CD14-positive monocyte (primary cell): ENCODE measurements at regions not wholly inside any gene's neighbourhood (a gene's known extent, or its start where the extent isn't known, plus 50 kb on each side); places are given as distances from the start of the nearest gene placed in this dataset.

Experiments
- DNase-seq, 3 donors: peaks; one replicate each; pipeline ENCODE4 v3.0.0-alpha.2; 2011 to 2022
- H2AFZ ChIP-seq: 2 replicates; pipeline ENCODE4 v1.6.0; 2012; ENCODE audit warnings: mild to moderate bottlenecking, low read depth, low read length, inconsistent platforms; ENCODE audit not compliant: insufficient read depth, poor library complexity, severe bottlenecking
- H3K27ac ChIP-seq, 2 donors: 1 replicate in 1 of 2; 2 replicates in 1 of 2; pipeline ENCODE4 v1.5.1; 2012 to 2013; ENCODE audit warnings: low read length in 2 of 2, control low read depth in 1 of 2, inconsistent platforms in 1 of 2, low read depth in 1 of 2, mild to moderate bottlenecking in 1 of 2
- H3K27me3 ChIP-seq, 2 donors: one replicate each; pipeline versions ENCODE4 v1.6.0 to v1.6.1; 2011 to 2013; ENCODE audit warnings: low read length in 2 of 2; ENCODE audit not compliant: control insufficient read depth in 2 of 2, insufficient read depth in 2 of 2
- H3K36me3 ChIP-seq, 2 donors: replicated peaks in 1 of 2; 1 replicate in 1 of 2; 2 replicates in 1 of 2; pipeline versions ENCODE4 v1.5.1 to v1.6.1; 2012 to 2013; ENCODE audit warnings: low read length in 2 of 2, control low read depth in 1 of 2, inconsistent platforms in 1 of 2, mild to moderate bottlenecking in 1 of 2; ENCODE audit not compliant: insufficient read depth in 2 of 2, control insufficient read depth in 1 of 2
- H3K4me1 ChIP-seq, 2 donors: 1 replicate in 1 of 2; 2 replicates in 1 of 2; pipeline versions ENCODE4 v1.5.1 to v1.6.1; 2012 to 2013; ENCODE audit warnings: low read length in 2 of 2, control low read depth in 1 of 2, inconsistent platforms in 1 of 2, mild to moderate bottlenecking in 1 of 2, moderate library complexity in 1 of 2; ENCODE audit not compliant: insufficient read depth in 2 of 2, control insufficient read depth in 1 of 2
- H3K4me2 ChIP-seq: replicated peaks from 2 replicates; pipeline ENCODE3; 2012; ENCODE audit warnings: low read length, moderate library complexity, mild to moderate bottlenecking; ENCODE audit not compliant: poor library complexity, severe bottlenecking; ENCODE audit errors: extremely low read depth
- H3K4me3 ChIP-seq, 3 experiments: fragments of 200-600 bp in 1 of 3; sonication (generic) in 1 of 3; replicated peaks in 1 of 3; 1 replicate in 2 of 3; 2 replicates in 1 of 3; pipeline ENCODE4 v1.5.1; 2011 to 2013; ENCODE audit warnings: low read length in 3 of 3, mild to moderate bottlenecking in 3 of 3, control low read depth in 2 of 3, low read depth in 2 of 3, inconsistent platforms in 1 of 3, moderate library complexity in 1 of 3
- H3K79me2 ChIP-seq: 2 replicates; pipeline ENCODE4 v1.6.0; 2012; ENCODE audit warnings: mild to moderate bottlenecking, control low read depth, inconsistent platforms, low read length, moderate library complexity; ENCODE audit not compliant: insufficient read depth
- H3K9ac ChIP-seq: 2 replicates; pipeline ENCODE4 v1.6.0; 2017; ENCODE audit warnings: low read length, mild to moderate bottlenecking; ENCODE audit not compliant: insufficient read depth, poor library complexity, severe bottlenecking
- H3K9me3 ChIP-seq, 2 donors: replicated peaks in 1 of 2; 1 replicate in 1 of 2; 2 replicates in 1 of 2; pipeline versions ENCODE4 v1.5.1 to v1.6.1; 2012 to 2013; ENCODE audit warnings: low read length in 2 of 2, control low read depth in 1 of 2; ENCODE audit not compliant: control insufficient read depth in 1 of 2, insufficient read depth in 1 of 2
- H4K20me1 ChIP-seq: 2 replicates; pipeline ENCODE4 v1.6.0; 2012; ENCODE audit warnings: mild to moderate bottlenecking, low read length, control low read depth, moderate library complexity; ENCODE audit not compliant: insufficient read depth
- H3K27ac Mint-ChIP-seq, 7 donors: one replicate each; pipeline ENCODE4 v1.8.0; 2020; ENCODE audit warnings: mild to moderate bottlenecking in 7 of 7, mixed read lengths in 7 of 7, moderate library complexity in 6 of 7, inconsistent platforms in 2 of 7
- H3K27me3 Mint-ChIP-seq, 3 donors: one replicate each; pipeline ENCODE4 v1.8.0; 2021 to 2022; ENCODE audit warnings: low read depth in 3 of 3, mild to moderate bottlenecking in 3 of 3, mixed read lengths in 3 of 3, moderate library complexity in 3 of 3, inconsistent platforms in 1 of 3
- H3K36me3 Mint-ChIP-seq, 2 donors: one replicate each; pipeline ENCODE4 v1.8.0; 2020; ENCODE audit warnings: mixed read lengths in 2 of 2, inconsistent platforms in 1 of 2, mild to moderate bottlenecking in 1 of 2
- H3K4me1 Mint-ChIP-seq: one replicate; pipeline ENCODE4 v1.8.0; 2020; ENCODE audit warnings: mild to moderate bottlenecking, mixed read lengths
- H3K4me3 Mint-ChIP-seq, 2 donors: one replicate each; pipeline ENCODE4 v1.8.0; 2020; ENCODE audit warnings: mild to moderate bottlenecking in 2 of 2, mixed read lengths in 2 of 2, moderate library complexity in 1 of 2
- H3K9me3 Mint-ChIP-seq, 7 donors: one replicate each; pipeline ENCODE4 v1.8.0; 2020 to 2022; ENCODE audit warnings: mixed read lengths in 7 of 7, mild to moderate bottlenecking in 6 of 7, moderate library complexity in 6 of 7, inconsistent platforms in 2 of 7
- CTCF ChIP-seq: fragments of 200-600 bp; IDR thresholded peaks from one replicate; pipeline ENCODE4 v1.8.0; 2022; ENCODE audit warnings: antibody characterized with exemption, mild to moderate bottlenecking
- WGBS: methylation state at CpG from one replicate; pipeline ENCODE4 v1.1.5; 2013; ENCODE audit warnings: missing lambda C conversion rate; ENCODE audit not compliant: insufficient coverage; 5-methylcytosine and 5-hydroxymethylcytosine counted together
- intact Hi-C, 2 donors: fragments of 100-400 bp; cut with micrococcal nuclease; formaldehyde crosslinking; loops; one replicate each; pipeline versions ENCODE4 v1.15.0 to v1.15.1; 2023

GRCh38 chr1:233479110-233479890, 134.6 kb upstream of the KCNK1 start:
- H3K4me1 ChIP-seq = no peaks in the 10 kb centered on the region

GRCh38 chr1:233480198-233480597, 133.7 kb upstream of the KCNK1 start:
- Histone ChIP-seq H3K4me2 (no peak overlapping the region), H3K27me3 (no peaks in the 10 kb centered on the region), H2AFZ (no peak overlapping the region), H3K4me3 (no peak overlapping the region), H3K36me3 (no peaks in the 10 kb centered on the region), H3K9me3 (no peaks in the 10 kb centered on the region), H3K4me1 (no peaks in the 10 kb centered on the region), H3K79me2 (no peaks in the 10 kb centered on the region), H4K20me1 (no peaks in the 10 kb centered on the region), H3K27ac (no peak overlapping the region), H3K9ac (no peak overlapping the region)
- no peak overlapping the region for H3K4me3 Mint-ChIP-seq
- peaks cover 5 to 7% (median 6%) of the 10 kb centered on the region in 3 donors for H3K27me3 Mint-ChIP-seq
- DNase-seq = no peak
- H3K27ac Mint-ChIP-seq = no peak overlapping the region
- no peaks in the 10 kb centered on the region for H3K36me3 Mint-ChIP-seq
- WGBS = 86% methylated on average over 5 of the region's 7 CpGs
- intact Hi-C loops = no loop called here
- H3K4me1 Mint-ChIP-seq = no peaks in the 10 kb centered on the region
- no peak for TF ChIP-seq CTCF
- H3K9me3 Mint-ChIP-seq = peaks cover 0 to 11% (median 0%) of the 10 kb centered on the region in 7 donors

More at GRCh38 chr1:233479110-233479890, 134.6 kb upstream of the KCNK1 start:
- H3K79me2 ChIP-seq = no peaks in the 10 kb centered on the region
- H3K4me3 ChIP-seq = no peak overlapping the region
- H3K27me3 ChIP-seq = no peaks in the 10 kb centered on the region
- H3K27ac ChIP-seq = no peak overlapping the region
- H2AFZ ChIP-seq = no peak overlapping the region
- H3K36me3 ChIP-seq = no peaks in the 10 kb centered on the region
- H3K9me3 ChIP-seq = no peaks in the 10 kb centered on the region
- no peaks in the 10 kb centered on the region for H4K20me1 ChIP-seq
- no peak for TF ChIP-seq CTCF
- peaks cover 0 to 5% (median 0%) of the 10 kb centered on the region in 7 donors for H3K9me3 Mint-ChIP-seq
- no peak overlapping the region for H3K4me2 ChIP-seq
- H3K9ac ChIP-seq = no peak overlapping the region
- intact Hi-C loops = no loop called here
- no peak overlapping the region for H3K4me3 Mint-ChIP-seq
- peak overlapping the region in 1 of 7 donors; percentile 13 for H3K27ac Mint-ChIP-seq
- no peaks in the 10 kb centered on the region for H3K4me1 Mint-ChIP-seq
- peaks cover 4 to 7% (median 4%) of the 10 kb centered on the region in 3 donors for H3K27me3 Mint-ChIP-seq
- H3K36me3 Mint-ChIP-seq = no peaks in the 10 kb centered on the region
- 94% methylated on average over 2 of the region's 4 CpGs for WGBS
- no peak for DNase-seq
